Esophagus muscularis mucosa (tissue), 4 donors: ENCODE measurements at regions not wholly inside any gene's neighbourhood (a gene's known extent, or its start where the extent isn't known, plus 50 kb on each side); places are given as distances from the start of the nearest gene placed in this dataset.

Source experiments
- DNase-seq: peaks from one replicate; pipeline ENCODE4 v3.0.0-alpha.2; 2017; ENCODE audit errors: extremely low spot score
- H3K27ac ChIP-seq, 4 donors: fragments of 200-600 bp; sonication (generic); replicated peaks in 1 of 4; 1 replicate in 3 of 4; 2 replicates in 1 of 4; pipeline ENCODE4 v1.5.1; 2016 to 2019; ENCODE audit warnings: mild to moderate bottlenecking in 1 of 4
- H3K27me3 ChIP-seq, 4 donors: fragments of 200-600 bp; sonication (generic); one replicate each; pipeline versions ENCODE4 v1.5.1 to v1.6.0; 2016 to 2019
- H3K36me3 ChIP-seq, 4 donors: fragments of 200-600 bp; sonication (generic); one replicate each; pipeline ENCODE4 v1.5.1; 2016 to 2019
- H3K4me1 ChIP-seq, 4 donors: fragments of 200-600 bp; sonication (generic); one replicate each; pipeline ENCODE4 v1.5.1; 2016 to 2019
- H3K4me3 ChIP-seq, 4 donors: fragments of 200-600 bp; sonication (generic); 1 replicate in 2 of 4; 2 replicates in 2 of 4; pipeline ENCODE4 v1.5.1; 2016 to 2019; ENCODE audit warnings: mild to moderate bottlenecking in 4 of 4, moderate library complexity in 1 of 4
- H3K9me3 ChIP-seq, 4 donors: fragments of 200-600 bp; sonication (generic); 1 replicate in 3 of 4; 2 replicates in 1 of 4; pipeline ENCODE4 v1.5.1; 2016 to 2019
- EP300 ChIP-seq: sonication (generic); formaldehyde crosslinking; IDR thresholded peaks from one replicate; pipeline ENCODE4 v1.6.1; 2017; ENCODE audit warnings: antibody characterized with exemption
- POLR2A ChIP-seq: fragments of 450-650 bp; IDR thresholded peaks from one replicate; pipeline ENCODE4 v1.6.1; 2017; ENCODE audit warnings: antibody characterized with exemption, moderate library complexity, mild to moderate bottlenecking, low read depth
- POLR2AphosphoS5 ChIP-seq, 2 donors: sonication (generic); formaldehyde crosslinking; IDR thresholded peaks; one replicate each; pipeline ENCODE4 v1.6.1; 2017; ENCODE audit warnings: antibody characterized with exemption in 2 of 2
- WGBS: methylation state at CpG from one replicate; pipeline ENCODE4 v1.1.5; 2018; 5-methylcytosine and 5-hydroxymethylcytosine counted together
- intact Hi-C: fragments of 100-400 bp; cut with DNase I; formaldehyde crosslinking; loops from one replicate; pipeline ENCODE4 v1.15.1; 2023
- TF ChIP-seq, protein P1 (sequence below), 3 experiments: fragments of 200-600 bp in 2 of 3; fragments of 450-650 bp in 1 of 3; sonication (generic) in 2 of 3; IDR thresholded peaks; one replicate each; pipeline ENCODE4 v1.5.1; 2017 to 2019; ENCODE audit warnings: antibody characterized with exemption in 3 of 3, mild to moderate bottlenecking in 2 of 3, moderate library complexity in 1 of 3

DNA sequence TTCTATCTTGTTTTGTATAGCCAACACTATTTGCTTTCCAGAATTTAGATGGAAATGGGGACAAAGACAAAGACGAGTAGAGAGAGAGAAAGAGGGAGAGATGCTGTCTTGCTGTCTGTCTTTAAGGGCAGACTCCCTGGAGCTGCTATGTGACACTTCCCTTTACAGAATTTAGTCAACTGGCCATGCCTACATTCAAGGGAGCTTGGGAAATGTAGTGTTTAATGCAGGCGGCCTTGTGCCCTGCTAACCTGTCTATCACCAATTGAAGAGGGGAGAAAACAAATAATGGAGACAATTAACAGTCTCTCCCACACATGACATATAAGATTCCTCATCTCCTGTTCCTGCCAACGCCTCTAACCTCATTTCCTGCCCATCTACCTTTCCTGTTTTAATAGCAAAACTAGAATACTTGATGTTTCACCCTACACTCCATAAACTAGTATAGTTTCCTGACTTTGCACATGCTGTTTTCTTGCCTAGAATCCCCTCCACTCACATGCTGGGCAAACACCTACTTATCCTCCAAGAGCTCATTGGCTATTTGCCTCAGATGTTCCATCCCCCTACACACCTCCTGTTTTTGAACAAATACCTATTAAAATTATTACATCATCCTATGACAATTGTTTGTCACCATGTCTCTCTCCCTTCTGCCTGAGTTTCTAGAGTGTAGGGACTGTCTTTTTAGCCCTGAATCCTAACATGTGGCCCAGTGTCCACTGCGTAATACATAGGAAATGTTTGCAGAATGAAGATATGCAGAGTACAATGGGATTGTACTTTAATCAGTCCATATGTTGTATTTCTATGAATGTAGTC, 117.2 kb downstream of the SLC25A24 start:
- H3K4me3 ChIP-seq = no peak overlapping the region
- no peaks in the 10 kb centered on the region for H3K9me3 ChIP-seq
- intact Hi-C loops = no loop called here
- no peaks in the 10 kb centered on the region for H3K4me1 ChIP-seq
- DNase-seq = no peak
- TF ChIP-seq EP300 = no peak
- no peak for TF ChIP-seq POLR2AphosphoS5 (IDR thresholded peaks at IDR 0.05)
- TF ChIP-seq POLR2A = no peak
- TF ChIP-seq, protein P1, sequence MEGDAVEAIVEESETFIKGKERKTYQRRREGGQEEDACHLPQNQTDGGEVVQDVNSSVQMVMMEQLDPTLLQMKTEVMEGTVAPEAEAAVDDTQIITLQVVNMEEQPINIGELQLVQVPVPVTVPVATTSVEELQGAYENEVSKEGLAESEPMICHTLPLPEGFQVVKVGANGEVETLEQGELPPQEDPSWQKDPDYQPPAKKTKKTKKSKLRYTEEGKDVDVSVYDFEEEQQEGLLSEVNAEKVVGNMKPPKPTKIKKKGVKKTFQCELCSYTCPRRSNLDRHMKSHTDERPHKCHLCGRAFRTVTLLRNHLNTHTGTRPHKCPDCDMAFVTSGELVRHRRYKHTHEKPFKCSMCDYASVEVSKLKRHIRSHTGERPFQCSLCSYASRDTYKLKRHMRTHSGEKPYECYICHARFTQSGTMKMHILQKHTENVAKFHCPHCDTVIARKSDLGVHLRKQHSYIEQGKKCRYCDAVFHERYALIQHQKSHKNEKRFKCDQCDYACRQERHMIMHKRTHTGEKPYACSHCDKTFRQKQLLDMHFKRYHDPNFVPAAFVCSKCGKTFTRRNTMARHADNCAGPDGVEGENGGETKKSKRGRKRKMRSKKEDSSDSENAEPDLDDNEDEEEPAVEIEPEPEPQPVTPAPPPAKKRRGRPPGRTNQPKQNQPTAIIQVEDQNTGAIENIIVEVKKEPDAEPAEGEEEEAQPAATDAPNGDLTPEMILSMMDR (IDR thresholded peaks at IDR 0.05) = no peak
- 79% methylated on average over 4 of the region's 4 CpGs for WGBS
- H3K27me3 ChIP-seq = no peaks in the 10 kb centered on the region
- H3K36me3 ChIP-seq = no peaks in the 10 kb centered on the region
- no peak overlapping the region for H3K27ac ChIP-seq

- TF ChIP-seq EP300 = no peak
- TF ChIP-seq, protein P1 (IDR thresholded peaks at IDR 0.05) = no peak
- TF ChIP-seq POLR2A = no peak
- no peak for TF ChIP-seq POLR2AphosphoS5 (IDR thresholded peaks at IDR 0.05)
- H3K4me3 ChIP-seq = no peak overlapping the region
- no peaks in the 10 kb centered on the region for H3K36me3 ChIP-seq
- no peaks in the 10 kb centered on the region for H3K27me3 ChIP-seq
- no peak overlapping the region for H3K27ac ChIP-seq
- no peak for DNase-seq
- 93% methylated on average over 4 of the region's 4 CpGs for WGBS
- no peaks in the 10 kb centered on the region for H3K4me1 ChIP-seq
- H3K9me3 ChIP-seq = no peaks in the 10 kb centered on the region
- intact Hi-C loops = no loop called here
These were observed 117.0 kb upstream of the VAV3 start for GRCh38 chr1:108082001-108082400.

DNA sequence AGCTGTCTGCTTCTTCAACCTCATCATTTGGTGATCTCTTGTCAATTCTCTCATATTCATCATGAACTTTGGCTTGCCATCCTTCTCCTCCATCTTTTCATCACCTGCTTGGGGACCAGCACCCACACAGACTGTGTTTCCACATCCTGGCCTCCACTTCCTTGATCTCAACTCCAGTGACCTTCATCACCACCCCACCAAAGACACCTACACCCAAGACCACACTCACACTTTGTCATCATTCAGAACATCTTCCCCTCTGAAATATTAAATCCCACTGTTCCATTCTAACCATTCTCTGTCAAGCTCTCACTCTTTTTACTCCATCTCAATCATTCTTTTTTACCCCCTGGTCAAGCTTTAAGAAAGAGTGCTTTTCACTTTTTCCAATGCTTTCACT, 115.5 kb upstream of the VAV3 start:
- TF ChIP-seq POLR2A = no peak
- no peak for TF ChIP-seq POLR2AphosphoS5 (IDR thresholded peaks at IDR 0.05)
- DNase-seq = no peak
- intact Hi-C loops = no loop called here
- no peaks in the 10 kb centered on the region for H3K4me1 ChIP-seq
- no peaks in the 10 kb centered on the region for H3K9me3 ChIP-seq
- no peak overlapping the region for H3K27ac ChIP-seq
- no peaks in the 10 kb centered on the region for H3K36me3 ChIP-seq
- H3K27me3 ChIP-seq = no peaks in the 10 kb centered on the region
- H3K4me3 ChIP-seq = no peak overlapping the region

DNA sequence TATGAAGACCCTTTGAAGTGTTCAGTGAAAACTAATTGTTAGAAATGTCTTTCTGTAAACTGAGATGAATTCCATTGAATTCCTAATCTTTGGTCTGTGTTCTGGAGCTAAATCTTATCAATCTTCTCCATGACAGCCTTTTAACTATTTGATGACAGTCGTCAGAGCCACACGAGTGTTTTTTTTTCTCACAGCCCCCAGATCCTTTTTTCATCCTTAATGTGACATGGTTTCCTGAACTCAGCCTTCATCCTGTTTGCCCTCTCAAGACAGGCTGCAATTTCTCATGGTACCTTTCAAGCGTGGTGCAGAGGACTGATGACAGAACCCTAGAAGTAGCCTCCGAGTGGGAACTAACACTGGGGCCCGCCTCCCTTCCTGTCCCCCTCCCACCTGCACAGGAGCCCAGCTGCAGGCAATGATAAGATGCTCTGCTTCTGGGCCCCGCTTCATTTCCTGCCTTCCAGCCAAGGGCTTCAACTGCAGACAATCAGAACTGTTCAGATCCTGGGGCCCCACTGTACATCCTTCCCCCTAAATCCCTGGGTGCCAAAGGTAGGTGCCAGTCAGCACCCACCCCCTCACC, 114.6 kb upstream of the VAV3 start:
- no peak for DNase-seq
- Histone ChIP-seq H3K27ac (no peak overlapping the region), H3K36me3 (no peaks in the 10 kb centered on the region), H3K9me3 (no peaks in the 10 kb centered on the region), H3K4me1 (no peaks in the 10 kb centered on the region), H3K4me3 (no peak overlapping the region), H3K27me3 (no peaks in the 10 kb centered on the region)
- no peak for TF ChIP-seq EP300
- no peak for TF ChIP-seq POLR2AphosphoS5 (IDR thresholded peaks at IDR 0.05)
- TF ChIP-seq, protein P1 (IDR thresholded peaks at IDR 0.05) = no peak
- no peak for TF ChIP-seq POLR2A
- intact Hi-C loops = no loop called here
- WGBS = 77% methylated on average over 6 of the region's 6 CpGs

DNA sequence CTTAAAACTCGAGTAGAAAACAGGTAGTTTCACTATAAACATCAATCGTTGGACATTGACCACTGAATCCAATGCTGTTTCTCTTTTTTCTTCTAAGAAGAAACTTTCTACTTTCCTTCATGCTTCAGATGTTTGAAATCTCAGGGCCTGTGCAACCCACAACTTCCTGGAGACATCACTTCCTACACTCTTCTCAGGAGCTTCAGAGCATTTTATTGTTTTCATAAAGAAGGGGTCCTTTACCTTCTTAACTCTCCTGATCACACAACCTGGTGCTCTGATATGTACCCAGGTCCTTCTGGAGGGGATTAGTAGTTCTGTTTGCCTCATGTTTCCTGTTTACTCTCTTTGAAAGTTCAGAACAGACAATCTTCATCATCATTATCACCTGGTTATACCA, 113.0 kb upstream of the VAV3 start:
- no peak for DNase-seq
- intact Hi-C loops = no loop called here
- TF ChIP-seq POLR2A = no peak
- 69% methylated on average over 2 of the region's 2 CpGs for WGBS
- H3K27ac ChIP-seq = no peak overlapping the region
- no peak overlapping the region for H3K4me3 ChIP-seq
- no peaks in the 10 kb centered on the region for H3K9me3 ChIP-seq
- H3K27me3 ChIP-seq = no peaks in the 10 kb centered on the region
- no peaks in the 10 kb centered on the region for H3K4me1 ChIP-seq
- H3K36me3 ChIP-seq = no peaks in the 10 kb centered on the region
